Fibroblast of lung (primary cell): ENCODE measurements at regions not wholly inside any gene's neighbourhood (a gene's known extent, or its start where the extent isn't known, plus 50 kb on each side); places are given as distances from the start of the nearest gene placed in this dataset.

Experiments used
- DNase-seq, 2 donors: peaks; one replicate each; pipeline versions ENCODE4 v3.0.0 to v3.0.0-alpha.2; 2010; ENCODE audit warnings: low read depth in 2 of 2
- H2AFZ ChIP-seq: 2 replicates; pipeline ENCODE4 v1.5.1; 2012; ENCODE audit warnings: low read length, control low read depth, inconsistent platforms
- H3K27ac ChIP-seq: 2 replicates; pipeline ENCODE4 v1.5.1; 2011; ENCODE audit warnings: low read length, control low read depth; ENCODE audit not compliant: insufficient read depth
- H3K27me3 ChIP-seq: 2 replicates; pipeline ENCODE4 v1.5.1; 2011; ENCODE audit warnings: mild to moderate bottlenecking, low read length; ENCODE audit not compliant: control insufficient read depth, insufficient read depth
- H3K36me3 ChIP-seq: 2 replicates; pipeline ENCODE4 v1.5.1; 2011; ENCODE audit warnings: low read length; ENCODE audit not compliant: control insufficient read depth, insufficient read depth
- H3K4me1 ChIP-seq: 2 replicates; pipeline ENCODE4 v1.5.1; 2011; ENCODE audit warnings: low read length; ENCODE audit not compliant: control insufficient read depth, insufficient read depth; ENCODE audit errors: extremely low read depth
- H3K4me2 ChIP-seq: 2 replicates; pipeline ENCODE4 v1.5.1; 2011; ENCODE audit warnings: low read length, control low read depth; ENCODE audit not compliant: insufficient read depth; ENCODE audit errors: extremely low read depth
- H3K4me3 ChIP-seq, 4 experiments: fragments of 200-600 bp in 1 of 4; sonication (generic) in 1 of 4; replicated peaks in 1 of 4; 2 replicates each; pipeline ENCODE4 v1.5.1; 2011 to 2016; ENCODE audit warnings: low read length in 4 of 4, low read depth in 3 of 4, mild to moderate bottlenecking in 3 of 4, control low read depth in 2 of 4, inconsistent platforms in 1 of 4, mixed read lengths in 1 of 4; ENCODE audit not compliant: insufficient read depth in 1 of 4; ENCODE audit errors: control extremely low read depth in 1 of 4
- H3K79me2 ChIP-seq: 2 replicates; pipeline ENCODE4 v1.5.1; 2012; ENCODE audit warnings: mild to moderate bottlenecking, low read length, inconsistent platforms; ENCODE audit not compliant: control insufficient read depth, insufficient read depth
- H3K9ac ChIP-seq: 2 replicates; pipeline ENCODE4 v1.5.1; 2011; ENCODE audit warnings: mild to moderate bottlenecking, low read length, control low read depth; ENCODE audit not compliant: insufficient read depth
- H3K9me3 ChIP-seq: 2 replicates; pipeline ENCODE4 v1.5.1; 2012; ENCODE audit warnings: low read depth, low read length; ENCODE audit not compliant: control insufficient read depth, insufficient read depth
- H4K20me1 ChIP-seq: 2 replicates; pipeline ENCODE4 v1.5.1; 2011; ENCODE audit warnings: low read length; ENCODE audit not compliant: control insufficient read depth, insufficient read depth; ENCODE audit errors: extremely low read depth
- CTCF ChIP-seq, 2 donors: IDR thresholded peaks in 1 of 2; conservative IDR thresholded peaks in 1 of 2; 1 replicate in 1 of 2; 2 replicates in 1 of 2; pipeline ENCODE4 v1.5.1; 2011 to 2012; ENCODE audit warnings: low read length in 2 of 2, control low read depth in 1 of 2, inconsistent platforms in 1 of 2, low read depth in 1 of 2, mild to moderate bottlenecking in 1 of 2
- EZH2 ChIP-seq: IDR thresholded peaks from 2 replicates; pipeline ENCODE4 v1.5.1; 2012; ENCODE audit warnings: low read length, control low read depth, mild to moderate bottlenecking; ENCODE audit errors: missing control alignments

- H3K27me3 ChIP-seq: no peaks in the 10 kb centered on the region
- no peak overlapping the region for H2AFZ ChIP-seq
- DNase-seq: no peak
- no peaks in the 10 kb centered on the region for H3K9me3 ChIP-seq
- no peaks in the 10 kb centered on the region for H3K36me3 ChIP-seq
- H3K27ac ChIP-seq: no peak overlapping the region
- no peaks in the 10 kb centered on the region for H3K4me1 ChIP-seq
- no peak overlapping the region for H3K4me3 ChIP-seq
- H3K79me2 ChIP-seq: no peaks in the 10 kb centered on the region
- no peak overlapping the region for H3K4me2 ChIP-seq
- TF ChIP-seq CTCF (conservative IDR thresholded peaks at IDR 0.05 in 1 of 2, IDR thresholded peaks at IDR 0.05 in 1 of 2; ENCODE audit: low read depth in 1 of 2, low read length in 2 of 2) (no peak), EZH2 (no peak)
- H4K20me1 ChIP-seq: no peaks in the 10 kb centered on the region
- no peak overlapping the region for H3K9ac ChIP-seq
Measured at GRCh38 chr2:12192762-12193161, 446.3 kb downstream of the LPIN1 start.

GRCh38 chr2:12194968-12195367 lies 448.5 kb downstream of the LPIN1 start:
- H3K4me1 ChIP-seq: peaks cover 2% of the 10 kb centered on the region
- no peaks in the 10 kb centered on the region for H3K9me3 ChIP-seq
- no peak overlapping the region for H3K27ac ChIP-seq
- H3K79me2 ChIP-seq: no peaks in the 10 kb centered on the region
- no peaks in the 10 kb centered on the region for H4K20me1 ChIP-seq
- no peak for DNase-seq
- TF ChIP-seq CTCF (conservative IDR thresholded peaks at IDR 0.05 in 1 of 2, IDR thresholded peaks at IDR 0.05 in 1 of 2; ENCODE audit: low read depth in 1 of 2, low read length in 2 of 2) (no peak), EZH2 (no peak)
- no peak overlapping the region for H3K9ac ChIP-seq
- H3K4me3 ChIP-seq: no peak overlapping the region
- H2AFZ ChIP-seq: no peak overlapping the region
- H3K36me3 ChIP-seq: no peaks in the 10 kb centered on the region
- H3K27me3 ChIP-seq: no peaks in the 10 kb centered on the region
- H3K4me2 ChIP-seq: no peak overlapping the region

GRCh38 chr2:12196495-12196894 lies 450.1 kb downstream of the LPIN1 start:
- Histone ChIP-seq H3K9me3 (no peaks in the 10 kb centered on the region), H2AFZ (no peak overlapping the region), H3K36me3 (no peaks in the 10 kb centered on the region), H3K4me2 (no peak overlapping the region), H3K4me1 (peaks cover 2% of the 10 kb centered on the region), H4K20me1 (no peaks in the 10 kb centered on the region), H3K4me3 (no peak overlapping the region), H3K9ac (no peak overlapping the region), H3K27ac (no peak overlapping the region), H3K79me2 (no peaks in the 10 kb centered on the region), H3K27me3 (no peaks in the 10 kb centered on the region)
- DNase-seq: peak in 1 of 2 donors; percentile 37
- TF ChIP-seq EZH2 (no peak), CTCF (conservative IDR thresholded peaks at IDR 0.05 in 1 of 2, IDR thresholded peaks at IDR 0.05 in 1 of 2; ENCODE audit: low read depth in 1 of 2, low read length in 2 of 2) (no peak)
